HPDE6-E6E7 (cell line): ENCODE measurements at regions not wholly inside any gene's neighbourhood (a gene's known extent, or its start where the extent isn't known, plus 50 kb on each side); places are given as distances from the start of the nearest gene placed in this dataset.
"Not testable (repeated sequence)": the region's sequence is repeated elsewhere in the genome, so short reads cannot be mapped to it uniquely, and the experiment has no call there.

ENCODE experiments used
- DNase-seq: peaks from one replicate; pipeline ENCODE4 v3.0.0; 2011; ENCODE audit warnings: missing footprints; ENCODE audit errors: extremely low spot score

GRCh38 chr11:23755076-23755475, 741.8 kb upstream of the LUZP2 start:
- no peak for DNase-seq

- no peak for DNase-seq
Measured at GRCh38 chr11:23755769-23756168, 741.1 kb upstream of the LUZP2 start.

- no peak for DNase-seq
Measured at GRCh38 chr11:23759489-23759888, 737.4 kb upstream of the LUZP2 start.

- DNase-seq, result no peak
Measured at GRCh38 chr11:23764286-23764685, 732.6 kb upstream of the LUZP2 start.

- no peak for DNase-seq
Measured at GRCh38 chr11:23765682-23766252, 731.1 kb upstream of the LUZP2 start.

- no peak for DNase-seq
Measured at GRCh38 chr11:23767576-23767975, 729.3 kb upstream of the LUZP2 start.

- DNase-seq, result no peak
Measured at GRCh38 chr11:23769214-23769613, 727.6 kb upstream of the LUZP2 start.

- DNase-seq, result no peak
Measured at GRCh38 chr11:23772081-23772480, 724.8 kb upstream of the LUZP2 start.

GRCh38 chr11:23778971-23779370, 717.9 kb upstream of the LUZP2 start:
- no peak for DNase-seq

- no peak for DNase-seq
Measured at GRCh38 chr11:23780231-23780630, 716.6 kb upstream of the LUZP2 start.

- DNase-seq, result no peak
Measured at GRCh38 chr11:23781803-23782560, 714.9 kb upstream of the LUZP2 start.

GRCh38 chr11:23786974-23787373, 709.9 kb upstream of the LUZP2 start:
- not testable (repeated sequence) for DNase-seq

- no peak for DNase-seq
Measured at GRCh38 chr11:23789200-23789853, 707.5 kb upstream of the LUZP2 start.

- DNase-seq, result peak; percentile 26
Measured at GRCh38 chr11:23789938-23790371, 706.9 kb upstream of the LUZP2 start.

GRCh38 chr11:23797624-23798419, 699.0 kb upstream of the LUZP2 start:
- no peak for DNase-seq

- not testable (repeated sequence) for DNase-seq
Measured at GRCh38 chr11:23834306-23834705, 662.5 kb upstream of the LUZP2 start.

- DNase-seq, result no peak
Measured at GRCh38 chr11:23836981-23837380, 659.9 kb upstream of the LUZP2 start.

GRCh38 chr11:23840872-23841271, 656.0 kb upstream of the LUZP2 start:
- DNase-seq, result no peak

GRCh38 chr11:23846902-23847422, 649.9 kb upstream of the LUZP2 start:
- no peak for DNase-seq

GRCh38 chr11:23851216-23851615, 645.6 kb upstream of the LUZP2 start:
- DNase-seq, result no peak

- DNase-seq, result no peak
Measured at GRCh38 chr11:23856654-23857053, 640.2 kb upstream of the LUZP2 start.

GRCh38 chr11:23859087-23859486, 637.8 kb upstream of the LUZP2 start:
- DNase-seq, result no peak
